ENCODE measurements at regions not wholly inside any gene's neighbourhood (a gene's known extent, or its start where the extent isn't known, plus 50 kb on each side); places are given as distances from the start of the nearest gene placed in this dataset.

DNA sequence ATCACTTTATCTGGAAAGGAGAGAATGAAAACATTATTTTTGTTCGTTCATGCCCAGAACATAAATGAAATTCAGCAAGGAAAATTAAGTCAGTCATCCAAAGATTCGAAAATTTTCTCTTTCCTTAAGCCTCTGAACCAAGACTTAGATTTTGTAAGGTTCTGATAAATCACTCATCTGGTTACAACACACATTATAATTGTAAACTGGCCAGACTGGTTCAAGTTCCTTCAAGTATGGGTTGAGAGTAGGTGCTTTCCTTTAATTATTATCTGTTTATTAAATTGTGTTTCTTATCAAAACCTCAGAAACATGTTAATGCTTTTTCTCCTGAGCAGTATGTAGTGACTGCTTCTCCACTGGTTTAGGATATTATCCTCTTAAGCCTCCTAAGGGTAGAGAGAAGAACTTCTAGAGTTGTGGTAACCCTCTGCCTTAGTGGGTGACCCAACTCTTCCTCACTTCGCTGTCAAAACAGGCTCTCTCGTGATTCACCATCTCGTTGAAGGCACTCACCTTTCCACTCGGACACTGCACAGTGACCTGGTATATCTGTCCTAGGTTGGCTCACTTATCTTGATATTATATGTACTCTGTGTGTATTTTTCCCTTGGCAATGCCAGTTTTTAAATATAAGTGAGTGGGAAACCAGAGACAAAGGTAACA is 325.9 kb downstream of the PAX3 start:
- H3K9me2 ChIP-seq (replicated peaks; ENCODE audit: insufficient read depth) = no peaks in the 10 kb centered on the region
- no peaks in the 10 kb centered on the region for H3K79me2 ChIP-seq
- no peak for DNase-seq (ENCODE audit: low spot score)
- H3K4me2 ChIP-seq = no peak overlapping the region
- H3K36me3 ChIP-seq (replicated peaks; ENCODE audit: insufficient read depth, low read depth) = no peaks in the 10 kb centered on the region
- H3K4me3 ChIP-seq = no peak overlapping the region
- no peaks in the 10 kb centered on the region for H3K4me1 ChIP-seq (ENCODE audit: insufficient read depth)
- H3K27me3 ChIP-seq = no peaks in the 10 kb centered on the region
- H4K20me1 ChIP-seq (ENCODE audit: insufficient read depth, poor library complexity, severe bottlenecking) = no peaks in the 10 kb centered on the region
- no peak overlapping the region for H3K27ac ChIP-seq
- H2AFZ ChIP-seq = no peak overlapping the region
- H3K9me3 ChIP-seq (ENCODE audit: low read depth) = no peaks in the 10 kb centered on the region
- 94% methylated on average over 6 of the region's 6 CpGs for WGBS (ENCODE audit: low lambda C conversion rate, missing lambda C conversion rate)
- TF ChIP-seq, protein P1, sequence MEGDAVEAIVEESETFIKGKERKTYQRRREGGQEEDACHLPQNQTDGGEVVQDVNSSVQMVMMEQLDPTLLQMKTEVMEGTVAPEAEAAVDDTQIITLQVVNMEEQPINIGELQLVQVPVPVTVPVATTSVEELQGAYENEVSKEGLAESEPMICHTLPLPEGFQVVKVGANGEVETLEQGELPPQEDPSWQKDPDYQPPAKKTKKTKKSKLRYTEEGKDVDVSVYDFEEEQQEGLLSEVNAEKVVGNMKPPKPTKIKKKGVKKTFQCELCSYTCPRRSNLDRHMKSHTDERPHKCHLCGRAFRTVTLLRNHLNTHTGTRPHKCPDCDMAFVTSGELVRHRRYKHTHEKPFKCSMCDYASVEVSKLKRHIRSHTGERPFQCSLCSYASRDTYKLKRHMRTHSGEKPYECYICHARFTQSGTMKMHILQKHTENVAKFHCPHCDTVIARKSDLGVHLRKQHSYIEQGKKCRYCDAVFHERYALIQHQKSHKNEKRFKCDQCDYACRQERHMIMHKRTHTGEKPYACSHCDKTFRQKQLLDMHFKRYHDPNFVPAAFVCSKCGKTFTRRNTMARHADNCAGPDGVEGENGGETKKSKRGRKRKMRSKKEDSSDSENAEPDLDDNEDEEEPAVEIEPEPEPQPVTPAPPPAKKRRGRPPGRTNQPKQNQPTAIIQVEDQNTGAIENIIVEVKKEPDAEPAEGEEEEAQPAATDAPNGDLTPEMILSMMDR (IDR thresholded peaks at IDR 0.05; ENCODE audit: poor library complexity) = no peak
- no peak for TF ChIP-seq EZH2phosphoT487 (IDR thresholded peaks at IDR 0.05; ENCODE audit: low read depth, severe bottlenecking, unreplicated experiment)
- no peak for TF ChIP-seq EZH2 (IDR thresholded peaks at IDR 0.05; ENCODE audit: borderline replicate concordance)

DNA sequence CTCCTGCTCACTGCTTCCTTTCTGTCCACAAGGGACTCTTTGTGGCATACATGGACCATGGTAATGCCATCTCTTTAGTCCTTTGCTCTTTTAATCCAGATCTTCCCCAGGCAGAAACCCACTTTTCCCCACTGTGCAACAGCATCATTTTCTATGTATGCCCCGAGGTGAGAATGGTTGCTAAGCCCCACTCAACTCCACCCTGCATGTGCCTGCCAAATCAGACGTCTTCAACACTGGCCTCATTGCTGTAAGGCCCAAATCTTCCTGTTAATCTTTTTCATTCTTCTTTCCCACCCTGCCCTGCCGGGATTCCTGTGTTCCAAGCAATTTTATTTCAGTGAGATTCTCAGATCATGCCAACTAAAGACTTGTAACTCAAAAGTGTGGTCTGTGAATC is 328.4 kb downstream of the PAX3 start:
- no peaks in the 10 kb centered on the region for H3K27me3 ChIP-seq
- H4K20me1 ChIP-seq (ENCODE audit: insufficient read depth, poor library complexity, severe bottlenecking) = no peaks in the 10 kb centered on the region
- TF ChIP-seq EZH2 (IDR thresholded peaks at IDR 0.05; ENCODE audit: borderline replicate concordance) = no peak
- TF ChIP-seq, protein P1 (IDR thresholded peaks at IDR 0.05; ENCODE audit: poor library complexity) = no peak
- no peak overlapping the region for H2AFZ ChIP-seq
- H3K9me2 ChIP-seq (replicated peaks; ENCODE audit: insufficient read depth) = no peaks in the 10 kb centered on the region
- WGBS (ENCODE audit: low lambda C conversion rate, missing lambda C conversion rate) = 67% methylated on average over 3 of the region's 3 CpGs
- H3K4me3 ChIP-seq = no peak overlapping the region
- no peaks in the 10 kb centered on the region for H3K79me2 ChIP-seq
- H3K4me2 ChIP-seq = no peak overlapping the region
- no peak overlapping the region for H3K27ac ChIP-seq
- H3K36me3 ChIP-seq (replicated peaks; ENCODE audit: insufficient read depth, low read depth) = no peaks in the 10 kb centered on the region
- no peaks in the 10 kb centered on the region for H3K9me3 ChIP-seq (ENCODE audit: low read depth)
- H3K4me1 ChIP-seq (ENCODE audit: insufficient read depth) = no peaks in the 10 kb centered on the region
- no peak for DNase-seq (ENCODE audit: low spot score)

DNA sequence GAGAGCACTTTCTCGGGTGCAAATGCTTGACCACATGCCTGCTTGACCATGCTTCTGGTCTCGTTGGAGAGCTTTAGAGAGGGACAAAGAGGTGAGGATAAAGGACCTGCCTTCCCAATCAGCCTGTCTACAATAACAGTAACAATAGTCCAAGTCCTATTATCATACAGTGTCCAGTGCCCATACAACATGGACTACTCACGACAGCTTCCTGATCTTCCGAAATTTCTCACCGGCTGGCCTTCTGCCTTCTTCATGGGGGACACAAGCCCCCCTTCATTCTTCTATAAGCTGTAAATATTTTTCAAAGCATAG is 329.0 kb downstream of the PAX3 start:
- 87% methylated on average over 5 of the region's 5 CpGs for WGBS (ENCODE audit: low lambda C conversion rate, missing lambda C conversion rate)
- Histone ChIP-seq H3K79me2 (no peaks in the 10 kb centered on the region), H4K20me1 (ENCODE audit: insufficient read depth, poor library complexity, severe bottlenecking) (no peaks in the 10 kb centered on the region), H3K4me1 (ENCODE audit: insufficient read depth) (no peaks in the 10 kb centered on the region), H3K27ac (no peak overlapping the region), H2AFZ (no peak overlapping the region), H3K9me2 (replicated peaks; ENCODE audit: insufficient read depth) (no peaks in the 10 kb centered on the region), H3K9me3 (ENCODE audit: low read depth) (no peaks in the 10 kb centered on the region), H3K36me3 (replicated peaks; ENCODE audit: insufficient read depth, low read depth) (no peaks in the 10 kb centered on the region), H3K4me3 (no peak overlapping the region), H3K27me3 (no peaks in the 10 kb centered on the region), H3K4me2 (no peak overlapping the region)
- DNase-seq (ENCODE audit: low spot score) = no peak
- no peak for TF ChIP-seq EZH2 (IDR thresholded peaks at IDR 0.05; ENCODE audit: borderline replicate concordance)

DNA sequence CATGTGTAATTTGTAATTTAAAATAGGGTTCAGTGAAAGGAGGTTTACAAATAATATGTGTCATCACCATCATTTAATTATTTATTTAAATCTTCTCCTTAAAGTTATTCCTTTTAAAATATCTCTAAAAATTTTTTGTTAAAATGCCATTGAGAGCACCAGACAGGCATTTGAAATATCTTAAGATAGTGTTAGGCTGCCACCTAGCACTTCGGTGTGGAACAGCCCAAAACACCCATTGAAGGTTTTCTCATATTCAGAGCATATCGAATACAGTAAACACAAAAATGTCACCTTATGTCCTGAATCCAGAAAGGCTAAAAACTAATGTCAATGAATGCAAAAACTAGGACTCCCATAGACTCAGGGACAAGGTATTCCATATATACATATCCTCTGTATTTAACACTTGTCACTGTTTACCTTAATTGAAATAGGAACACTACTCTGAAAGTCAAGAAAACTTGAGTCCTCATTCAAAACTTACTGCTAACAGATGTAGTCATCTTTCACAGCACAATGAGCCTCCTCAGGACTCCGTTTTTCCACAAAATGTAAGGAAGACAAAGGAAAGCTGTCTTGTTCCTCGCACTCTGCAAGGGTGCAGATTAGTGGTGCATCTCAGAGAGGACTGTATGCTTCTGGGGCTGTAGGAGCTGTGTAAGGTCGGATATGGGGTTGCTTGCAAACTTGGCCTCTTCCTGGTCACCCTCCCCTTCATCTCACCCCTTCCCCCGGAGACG is 329.5 kb downstream of the PAX3 start:
- H3K9me3 ChIP-seq (ENCODE audit: low read depth) = no peaks in the 10 kb centered on the region
- 57% methylated on average over 7 of the region's 7 CpGs for WGBS (ENCODE audit: low lambda C conversion rate, missing lambda C conversion rate)
- no peaks in the 10 kb centered on the region for H4K20me1 ChIP-seq (ENCODE audit: insufficient read depth, poor library complexity, severe bottlenecking)
- no peak overlapping the region for H3K27ac ChIP-seq
- H3K4me3 ChIP-seq = no peak overlapping the region
- H3K27me3 ChIP-seq = no peaks in the 10 kb centered on the region
- peak; percentile 58 for DNase-seq (ENCODE audit: low spot score)
- H3K4me1 ChIP-seq (ENCODE audit: insufficient read depth) = no peaks in the 10 kb centered on the region
- no peaks in the 10 kb centered on the region for H3K36me3 ChIP-seq (replicated peaks; ENCODE audit: insufficient read depth, low read depth)
- H3K79me2 ChIP-seq = no peaks in the 10 kb centered on the region
- H3K9me2 ChIP-seq (replicated peaks; ENCODE audit: insufficient read depth) = no peaks in the 10 kb centered on the region
- H2AFZ ChIP-seq = no peak overlapping the region
- H3K4me2 ChIP-seq = no peak overlapping the region
- TF ChIP-seq EZH2phosphoT487 (IDR thresholded peaks at IDR 0.05; ENCODE audit: low read depth, severe bottlenecking, unreplicated experiment) (no peak), EZH2 (IDR thresholded peaks at IDR 0.05; ENCODE audit: borderline replicate concordance) (no peak)
- TF ChIP-seq, protein P1 (IDR thresholded peaks at IDR 0.05; ENCODE audit: poor library complexity) = peak; percentile 90
